Stomach (tissue), 4 donors: ENCODE measurements at regions not wholly inside any gene's neighbourhood (a gene's known extent, or its start where the extent isn't known, plus 50 kb on each side); places are given as distances from the start of the nearest gene placed in this dataset.

Experiments used
- EP300 ChIP-seq: sonication (generic); formaldehyde crosslinking; IDR thresholded peaks from one replicate; pipeline ENCODE4 v1.6.1; 2017; ENCODE audit warnings: antibody characterized with exemption
- POLR2A ChIP-seq, 4 donors: fragments of 450-650 bp; IDR thresholded peaks; one replicate each; pipeline ENCODE4 v1.6.1; 2016; ENCODE audit warnings: antibody characterized with exemption in 4 of 4, control low read depth in 2 of 4, mild to moderate bottlenecking in 1 of 4, moderate library complexity in 1 of 4
- POLR2AphosphoS5 ChIP-seq, 3 donors: sonication (generic); formaldehyde crosslinking; IDR thresholded peaks; one replicate each; pipeline ENCODE4 v1.6.1; 2016; ENCODE audit warnings: antibody characterized with exemption in 3 of 3
- TF ChIP-seq, protein P1 (sequence below), 7 experiments: fragments of 450-650 bp in 4 of 7; fragments of 200-600 bp in 3 of 7; sonication (generic) in 3 of 7; IDR thresholded peaks; one replicate each; pipeline ENCODE4 v1.5.1; 2016 to 2019; ENCODE audit warnings: antibody characterized with exemption in 7 of 7, control low read depth in 2 of 7, mild to moderate bottlenecking in 1 of 7

DNA sequence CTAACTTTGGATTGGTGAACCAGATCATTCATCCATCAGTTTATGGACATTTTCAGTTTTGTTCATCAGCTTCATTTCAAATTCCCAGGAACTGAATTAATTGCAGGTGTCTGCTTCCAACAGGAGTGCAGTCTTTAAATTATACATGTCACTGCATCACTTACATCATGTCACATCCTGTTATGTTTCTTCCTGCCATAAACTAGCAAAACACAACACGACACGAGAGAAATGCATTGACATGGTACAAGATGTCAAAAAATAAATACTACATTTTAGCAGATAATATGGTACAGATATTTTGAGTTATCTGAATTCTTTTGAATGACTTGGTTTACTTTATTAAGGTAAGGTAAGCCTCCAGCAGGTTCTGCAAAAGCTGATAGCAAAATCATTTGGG lies 415.5 kb downstream of the NR2F1-AS1 start:
- TF ChIP-seq, protein P1, sequence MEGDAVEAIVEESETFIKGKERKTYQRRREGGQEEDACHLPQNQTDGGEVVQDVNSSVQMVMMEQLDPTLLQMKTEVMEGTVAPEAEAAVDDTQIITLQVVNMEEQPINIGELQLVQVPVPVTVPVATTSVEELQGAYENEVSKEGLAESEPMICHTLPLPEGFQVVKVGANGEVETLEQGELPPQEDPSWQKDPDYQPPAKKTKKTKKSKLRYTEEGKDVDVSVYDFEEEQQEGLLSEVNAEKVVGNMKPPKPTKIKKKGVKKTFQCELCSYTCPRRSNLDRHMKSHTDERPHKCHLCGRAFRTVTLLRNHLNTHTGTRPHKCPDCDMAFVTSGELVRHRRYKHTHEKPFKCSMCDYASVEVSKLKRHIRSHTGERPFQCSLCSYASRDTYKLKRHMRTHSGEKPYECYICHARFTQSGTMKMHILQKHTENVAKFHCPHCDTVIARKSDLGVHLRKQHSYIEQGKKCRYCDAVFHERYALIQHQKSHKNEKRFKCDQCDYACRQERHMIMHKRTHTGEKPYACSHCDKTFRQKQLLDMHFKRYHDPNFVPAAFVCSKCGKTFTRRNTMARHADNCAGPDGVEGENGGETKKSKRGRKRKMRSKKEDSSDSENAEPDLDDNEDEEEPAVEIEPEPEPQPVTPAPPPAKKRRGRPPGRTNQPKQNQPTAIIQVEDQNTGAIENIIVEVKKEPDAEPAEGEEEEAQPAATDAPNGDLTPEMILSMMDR (IDR thresholded peaks at IDR 0.05): no peak
- TF ChIP-seq POLR2A (IDR thresholded peaks at IDR 0.05) (no peak), POLR2AphosphoS5 (IDR thresholded peaks at IDR 0.05) (no peak), EP300 (no peak)
